Cardiac fibroblast (primary cell): ENCODE measurements at regions not wholly inside any gene's neighbourhood (a gene's known extent, or its start where the extent isn't known, plus 50 kb on each side); places are given as distances from the start of the nearest gene placed in this dataset.
"Not testable (repeated sequence)": the region's sequence is repeated elsewhere in the genome, so short reads cannot be mapped to it uniquely, and the experiment has no call there.

Experiments used
- DNase-seq, 2 donors: peaks; one replicate each; pipeline versions ENCODE4 v3.0.0 to v3.0.0-alpha.2; 2010; ENCODE audit warnings: low read depth in 2 of 2
- H3K4me3 ChIP-seq, 2 donors: replicated peaks in 1 of 2; 1 replicate in 1 of 2; 2 replicates in 1 of 2; pipeline ENCODE4 v1.5.1; 2011; ENCODE audit warnings: low read depth in 2 of 2, low read length in 2 of 2, mild to moderate bottlenecking in 2 of 2, moderate library complexity in 1 of 2
- TF ChIP-seq, protein P1 (sequence below): IDR thresholded peaks from one replicate; pipeline ENCODE4 v1.5.1; 2011; ENCODE audit warnings: low read depth, mild to moderate bottlenecking, low read length, inconsistent platforms

- H3K4me3 ChIP-seq, result no peak overlapping the region
- TF ChIP-seq, protein P1, sequence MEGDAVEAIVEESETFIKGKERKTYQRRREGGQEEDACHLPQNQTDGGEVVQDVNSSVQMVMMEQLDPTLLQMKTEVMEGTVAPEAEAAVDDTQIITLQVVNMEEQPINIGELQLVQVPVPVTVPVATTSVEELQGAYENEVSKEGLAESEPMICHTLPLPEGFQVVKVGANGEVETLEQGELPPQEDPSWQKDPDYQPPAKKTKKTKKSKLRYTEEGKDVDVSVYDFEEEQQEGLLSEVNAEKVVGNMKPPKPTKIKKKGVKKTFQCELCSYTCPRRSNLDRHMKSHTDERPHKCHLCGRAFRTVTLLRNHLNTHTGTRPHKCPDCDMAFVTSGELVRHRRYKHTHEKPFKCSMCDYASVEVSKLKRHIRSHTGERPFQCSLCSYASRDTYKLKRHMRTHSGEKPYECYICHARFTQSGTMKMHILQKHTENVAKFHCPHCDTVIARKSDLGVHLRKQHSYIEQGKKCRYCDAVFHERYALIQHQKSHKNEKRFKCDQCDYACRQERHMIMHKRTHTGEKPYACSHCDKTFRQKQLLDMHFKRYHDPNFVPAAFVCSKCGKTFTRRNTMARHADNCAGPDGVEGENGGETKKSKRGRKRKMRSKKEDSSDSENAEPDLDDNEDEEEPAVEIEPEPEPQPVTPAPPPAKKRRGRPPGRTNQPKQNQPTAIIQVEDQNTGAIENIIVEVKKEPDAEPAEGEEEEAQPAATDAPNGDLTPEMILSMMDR, result no peak
- no peak for DNase-seq
Observed at GRCh38 chrX:116694046-116694445, 231.3 kb upstream of the CT83 start.

- not testable (repeated sequence) for DNase-seq, H3K4me3 ChIP-seq
Observed at GRCh38 chrX:116679544-116679943, 216.8 kb upstream of the CT83 start.

DNA sequence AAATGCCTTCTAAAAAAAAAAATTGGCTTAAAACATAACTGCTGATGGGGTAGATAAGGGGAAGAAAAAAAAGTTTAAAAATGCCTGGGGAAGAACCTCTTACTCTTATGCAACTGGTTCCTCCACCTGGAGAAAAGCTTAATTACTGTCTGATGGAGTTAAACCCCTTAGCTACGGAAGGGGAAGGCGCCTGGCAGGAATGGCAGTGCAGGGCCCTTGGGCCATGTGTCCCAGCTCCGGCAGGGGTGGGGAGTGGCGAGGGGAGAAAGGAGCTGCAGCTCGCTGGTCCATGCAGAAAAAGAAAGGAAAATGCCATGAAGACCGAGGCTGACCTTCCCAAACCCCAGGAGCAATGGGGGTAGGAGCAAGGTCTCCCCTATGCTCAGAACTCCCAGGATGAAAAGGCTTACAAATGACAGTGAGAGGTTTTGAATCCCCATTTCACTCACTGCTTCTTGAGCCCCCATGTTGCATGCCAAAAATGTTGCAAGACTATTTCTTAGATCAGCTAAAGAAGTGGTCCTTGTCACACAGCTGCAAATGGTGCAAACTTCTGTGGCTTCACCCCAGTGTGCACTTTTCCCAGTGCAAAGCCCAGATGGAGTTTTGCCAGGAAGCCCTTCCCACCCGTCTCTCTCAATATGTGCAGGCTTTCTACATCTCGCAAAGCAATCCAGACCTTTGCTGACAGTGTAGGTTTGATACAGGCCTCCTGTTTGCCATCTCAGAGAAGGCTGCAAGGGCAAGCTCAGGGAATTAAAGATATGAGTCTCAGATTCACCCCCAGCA, 204.8 kb upstream of the CT83 start:
- TF ChIP-seq, protein P1, result no peak
- DNase-seq, result no peak
- H3K4me3 ChIP-seq, result no peak overlapping the region

DNA sequence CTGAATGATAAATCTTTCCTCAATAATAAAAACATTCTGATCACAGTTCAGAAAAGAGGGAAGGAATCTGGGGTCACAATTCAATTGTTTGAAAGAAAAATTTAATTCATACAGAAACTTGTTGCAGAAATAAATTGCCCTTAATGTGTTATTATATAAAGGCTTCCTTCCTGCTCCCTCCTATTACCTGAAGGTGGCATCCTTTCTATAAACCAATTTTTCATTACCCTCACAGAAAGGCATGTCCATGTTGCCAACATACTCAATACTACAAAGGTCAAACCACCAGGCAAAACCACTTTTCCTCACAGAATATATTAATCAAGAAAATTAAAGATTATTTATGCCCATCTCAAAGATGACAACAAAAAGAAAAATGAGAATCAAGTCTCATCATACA, 194.3 kb upstream of the CT83 start:
- no peak overlapping the region for H3K4me3 ChIP-seq
- TF ChIP-seq, protein P1, result no peak
- no peak for DNase-seq

DNA sequence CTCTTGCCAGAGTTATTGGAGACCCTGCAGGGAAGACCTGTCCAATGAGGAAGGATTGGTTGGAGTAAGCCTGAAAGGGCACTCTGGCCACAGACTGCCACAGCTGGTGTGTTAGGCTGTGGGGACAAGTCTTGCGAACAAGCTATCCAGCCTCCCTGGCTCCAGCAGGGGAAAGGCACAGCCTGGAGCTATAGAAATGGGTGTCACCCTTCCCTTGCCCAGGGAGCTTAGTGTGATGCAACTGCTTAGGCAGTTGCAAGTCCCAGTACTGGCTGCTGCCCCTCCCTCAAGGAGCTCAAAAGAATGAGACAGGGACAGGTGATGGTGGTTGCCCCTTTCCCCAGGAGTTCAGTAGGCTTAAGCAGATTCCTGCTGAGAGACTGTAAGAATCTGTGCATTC, 165.7 kb upstream of the CT83 start:
- no peak overlapping the region for H3K4me3 ChIP-seq
- DNase-seq, result no peak
- TF ChIP-seq, protein P1, result no peak

- H3K4me3 ChIP-seq, result no peak overlapping the region
- TF ChIP-seq, protein P1, result no peak
- DNase-seq, result no peak
Observed at GRCh38 chrX:116618546-116618945, 155.8 kb upstream of the CT83 start.

DNA sequence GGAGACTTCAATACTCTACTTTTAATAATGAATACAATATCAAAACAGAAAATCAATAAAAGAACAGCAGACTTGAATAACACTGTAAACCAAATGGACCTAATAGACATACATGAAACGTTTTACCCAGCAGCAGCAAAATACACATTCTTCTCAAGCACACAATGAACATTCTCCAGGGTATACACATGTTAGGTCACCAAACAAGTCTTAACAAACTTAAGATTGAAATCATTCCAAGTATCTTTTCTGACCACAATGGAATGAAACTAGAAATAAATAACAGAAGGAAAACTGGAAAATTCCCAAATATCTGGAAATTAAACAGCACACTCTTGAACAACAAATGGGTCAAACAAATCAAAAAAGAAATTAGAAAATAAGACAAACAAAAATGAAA, 145.0 kb upstream of the CT83 start:
- TF ChIP-seq, protein P1, result no peak
- no peak for DNase-seq
- no peak overlapping the region for H3K4me3 ChIP-seq
